ENCODE measurements at regions not wholly inside any gene's neighbourhood (a gene's known extent, or its start where the extent isn't known, plus 50 kb on each side); places are given as distances from the start of the nearest gene placed in this dataset.

GRCh38 chr6:25107218-25107617, 171.5 kb upstream of the RIPOR2 start:
- Histone ChIP-seq H3K27me3 (ENCODE audit: control insufficient read depth in 5 of 5, insufficient read depth in 4 of 5, low read length in 5 of 5) (no peaks in the 10 kb centered on the region), H3K9me3 (ENCODE audit: control insufficient read depth in 5 of 5, low read length in 5 of 5) (no peaks in the 10 kb centered on the region), H3K9ac (ENCODE audit: low read length in 5 of 5) (no peak overlapping the region), H3K36me3 (ENCODE audit: control insufficient read depth in 5 of 5, insufficient read depth in 5 of 5, low read length in 5 of 5) (peaks cover 17 to 42% (median 35%) of the 10 kb centered on the region in 5 donors), H3K4me3 (ENCODE audit: low read depth in 1 of 5, low read length in 5 of 5) (no peak overlapping the region), H3K27ac (ENCODE audit: low read depth, low read length) (no peak overlapping the region), H3K4me1 (ENCODE audit: control insufficient read depth in 5 of 5, insufficient read depth in 5 of 5, low read length in 5 of 5) (peaks cover 0 to 4% (median 4%) of the 10 kb centered on the region in 5 donors)

GRCh38 chr6:25111782-25112181, 167.4 kb upstream of the CARMIL1 start:
- Histone ChIP-seq H3K27me3 (ENCODE audit: control insufficient read depth in 5 of 5, insufficient read depth in 4 of 5, low read length in 5 of 5) (no peaks in the 10 kb centered on the region), H3K9me3 (ENCODE audit: control insufficient read depth in 5 of 5, low read length in 5 of 5) (no peaks in the 10 kb centered on the region), H3K4me3 (ENCODE audit: low read depth in 1 of 5, low read length in 5 of 5) (no peak overlapping the region), H3K4me1 (ENCODE audit: control insufficient read depth in 5 of 5, insufficient read depth in 5 of 5, low read length in 5 of 5) (peaks cover 0 to 8% (median 0%) of the 10 kb centered on the region in 5 donors), H3K27ac (ENCODE audit: low read depth, low read length) (no peak overlapping the region), H3K36me3 (ENCODE audit: control insufficient read depth in 5 of 5, insufficient read depth in 5 of 5, low read length in 5 of 5) (peaks cover 22 to 47% (median 39%) of the 10 kb centered on the region in 5 donors), H3K9ac (ENCODE audit: low read length in 5 of 5) (no peak overlapping the region)

GRCh38 chr6:25112322-25112773, 166.8 kb upstream of the CARMIL1 start:
- Histone ChIP-seq H3K27ac (ENCODE audit: low read depth, low read length) (no peak overlapping the region), H3K4me3 (ENCODE audit: low read depth in 1 of 5, low read length in 5 of 5) (no peak overlapping the region), H3K36me3 (ENCODE audit: control insufficient read depth in 5 of 5, insufficient read depth in 5 of 5, low read length in 5 of 5) (peaks cover 18 to 42% (median 33%) of the 10 kb centered on the region in 5 donors), H3K9ac (ENCODE audit: low read length in 5 of 5) (no peak overlapping the region), H3K27me3 (ENCODE audit: control insufficient read depth in 5 of 5, insufficient read depth in 4 of 5, low read length in 5 of 5) (no peaks in the 10 kb centered on the region), H3K4me1 (ENCODE audit: control insufficient read depth in 5 of 5, insufficient read depth in 5 of 5, low read length in 5 of 5) (peaks cover 0 to 8% (median 0%) of the 10 kb centered on the region in 5 donors), H3K9me3 (ENCODE audit: control insufficient read depth in 5 of 5, low read length in 5 of 5) (no peaks in the 10 kb centered on the region)

GRCh38 chr6:25113436-25113835, 165.7 kb upstream of the CARMIL1 start:
- Histone ChIP-seq H3K9ac (ENCODE audit: low read length in 5 of 5) (no peak overlapping the region), H3K4me1 (ENCODE audit: control insufficient read depth in 5 of 5, insufficient read depth in 5 of 5, low read length in 5 of 5) (peaks cover 0 to 8% (median 0%) of the 10 kb centered on the region in 5 donors), H3K9me3 (ENCODE audit: control insufficient read depth in 5 of 5, low read length in 5 of 5) (no peaks in the 10 kb centered on the region), H3K36me3 (ENCODE audit: control insufficient read depth in 5 of 5, insufficient read depth in 5 of 5, low read length in 5 of 5) (peaks cover 12 to 31% (median 22%) of the 10 kb centered on the region in 5 donors), H3K4me3 (ENCODE audit: low read depth in 1 of 5, low read length in 5 of 5) (no peak overlapping the region), H3K27me3 (ENCODE audit: control insufficient read depth in 5 of 5, insufficient read depth in 4 of 5, low read length in 5 of 5) (no peaks in the 10 kb centered on the region), H3K27ac (ENCODE audit: low read depth, low read length) (no peak overlapping the region)

- peaks cover 10 to 14% (median 12%) of the 10 kb centered on the region in 5 donors for H3K36me3 ChIP-seq (ENCODE audit: control insufficient read depth in 5 of 5, insufficient read depth in 5 of 5, low read length in 5 of 5)
- H3K9me3 ChIP-seq (ENCODE audit: control insufficient read depth in 5 of 5, low read length in 5 of 5): no peaks in the 10 kb centered on the region
- H3K9ac ChIP-seq (ENCODE audit: low read length in 5 of 5): no peak overlapping the region
- no peaks in the 10 kb centered on the region for H3K27me3 ChIP-seq (ENCODE audit: control insufficient read depth in 5 of 5, insufficient read depth in 4 of 5, low read length in 5 of 5)
- H3K4me3 ChIP-seq (ENCODE audit: low read depth in 1 of 5, low read length in 5 of 5): no peak overlapping the region
- no peak overlapping the region for H3K27ac ChIP-seq (ENCODE audit: low read depth, low read length)
- H3K4me1 ChIP-seq (ENCODE audit: control insufficient read depth in 5 of 5, insufficient read depth in 5 of 5, low read length in 5 of 5): peaks cover 0 to 16% (median 8%) of the 10 kb centered on the region in 5 donors
Measured at GRCh38 chr6:25118038-25118437, 161.1 kb upstream of the CARMIL1 start.

- H3K27ac ChIP-seq (ENCODE audit: low read depth, low read length): peak overlapping the region; percentile 33
Measured at GRCh38 chr6:25121186-25121585, 158.0 kb upstream of the CARMIL1 start.

GRCh38 chr6:25122001-25122400, 157.2 kb upstream of the CARMIL1 start:
- H3K27ac ChIP-seq (ENCODE audit: low read depth, low read length): no peak overlapping the region
- peaks cover 0 to 16% (median 10%) of the 10 kb centered on the region in 5 donors for H3K4me1 ChIP-seq (ENCODE audit: control insufficient read depth in 5 of 5, insufficient read depth in 5 of 5, low read length in 5 of 5)
- H3K9me3 ChIP-seq (ENCODE audit: control insufficient read depth in 5 of 5, low read length in 5 of 5): no peaks in the 10 kb centered on the region
- no peak overlapping the region for H3K4me3 ChIP-seq (ENCODE audit: low read depth in 1 of 5, low read length in 5 of 5)
- peaks cover 0 to 14% (median 2%) of the 10 kb centered on the region in 5 donors for H3K36me3 ChIP-seq (ENCODE audit: control insufficient read depth in 5 of 5, insufficient read depth in 5 of 5, low read length in 5 of 5)
- H3K9ac ChIP-seq (ENCODE audit: low read length in 5 of 5): no peak overlapping the region
- H3K27me3 ChIP-seq (ENCODE audit: control insufficient read depth in 5 of 5, insufficient read depth in 4 of 5, low read length in 5 of 5): no peaks in the 10 kb centered on the region

More at GRCh38 chr6:25121186-25121585, 158.0 kb upstream of the CARMIL1 start:
- Histone ChIP-seq H3K4me1 (ENCODE audit: control insufficient read depth in 5 of 5, insufficient read depth in 5 of 5, low read length in 5 of 5) (peaks cover 0 to 16% (median 10%) of the 10 kb centered on the region in 5 donors), H3K27me3 (ENCODE audit: control insufficient read depth in 5 of 5, insufficient read depth in 4 of 5, low read length in 5 of 5) (no peaks in the 10 kb centered on the region), H3K9me3 (ENCODE audit: control insufficient read depth in 5 of 5, low read length in 5 of 5) (no peaks in the 10 kb centered on the region), H3K36me3 (ENCODE audit: control insufficient read depth in 5 of 5, insufficient read depth in 5 of 5, low read length in 5 of 5) (peaks cover 0 to 14% (median 2%) of the 10 kb centered on the region in 5 donors), H3K9ac (ENCODE audit: low read length in 5 of 5) (no peak overlapping the region), H3K4me3 (ENCODE audit: low read depth in 1 of 5, low read length in 5 of 5) (no peak overlapping the region)

GRCh38 chr6:25122622-25123237, 156.4 kb upstream of the CARMIL1 start:
- Histone ChIP-seq H3K9ac (ENCODE audit: low read length in 5 of 5) (no peak overlapping the region), H3K27ac (ENCODE audit: low read depth, low read length) (no peak overlapping the region), H3K27me3 (ENCODE audit: control insufficient read depth in 5 of 5, insufficient read depth in 4 of 5, low read length in 5 of 5) (no peaks in the 10 kb centered on the region), H3K9me3 (ENCODE audit: control insufficient read depth in 5 of 5, low read length in 5 of 5) (no peaks in the 10 kb centered on the region), H3K4me3 (ENCODE audit: low read depth in 1 of 5, low read length in 5 of 5) (no peak overlapping the region), H3K4me1 (ENCODE audit: control insufficient read depth in 5 of 5, insufficient read depth in 5 of 5, low read length in 5 of 5) (peaks cover 0 to 20% (median 10%) of the 10 kb centered on the region in 5 donors), H3K36me3 (ENCODE audit: control insufficient read depth in 5 of 5, insufficient read depth in 5 of 5, low read length in 5 of 5) (peaks cover 0 to 15% (median 2%) of the 10 kb centered on the region in 5 donors)

GRCh38 chr6:25124216-25124715, 154.9 kb upstream of the CARMIL1 start:
- Histone ChIP-seq H3K27ac (ENCODE audit: low read depth, low read length) (no peak overlapping the region), H3K4me1 (ENCODE audit: control insufficient read depth in 5 of 5, insufficient read depth in 5 of 5, low read length in 5 of 5) (peaks cover 0 to 20% (median 10%) of the 10 kb centered on the region in 5 donors)

GRCh38 chr6:25125736-25126135, 153.4 kb upstream of the CARMIL1 start:
- Histone ChIP-seq H3K9me3 (ENCODE audit: control insufficient read depth in 5 of 5, low read length in 5 of 5) (no peaks in the 10 kb centered on the region), H3K36me3 (ENCODE audit: control insufficient read depth in 5 of 5, insufficient read depth in 5 of 5, low read length in 5 of 5) (peaks cover 0 to 25% (median 2%) of the 10 kb centered on the region in 5 donors), H3K27ac (ENCODE audit: low read depth, low read length) (no peak overlapping the region), H3K9ac (ENCODE audit: low read length in 5 of 5) (no peak overlapping the region), H3K4me1 (ENCODE audit: control insufficient read depth in 5 of 5, insufficient read depth in 5 of 5, low read length in 5 of 5) (peaks cover 0 to 21% (median 13%) of the 10 kb centered on the region in 5 donors), H3K27me3 (ENCODE audit: control insufficient read depth in 5 of 5, insufficient read depth in 4 of 5, low read length in 5 of 5) (no peaks in the 10 kb centered on the region), H3K4me3 (ENCODE audit: low read depth in 1 of 5, low read length in 5 of 5) (no peak overlapping the region)

More at GRCh38 chr6:25124216-25124715, 154.9 kb upstream of the CARMIL1 start:
- no peaks in the 10 kb centered on the region for H3K9me3 ChIP-seq (ENCODE audit: control insufficient read depth in 5 of 5, low read length in 5 of 5)
- H3K9ac ChIP-seq (ENCODE audit: low read length in 5 of 5): peak overlapping the region in 1 of 5 donors; percentile 7
- H3K27me3 ChIP-seq (ENCODE audit: control insufficient read depth in 5 of 5, insufficient read depth in 4 of 5, low read length in 5 of 5): no peaks in the 10 kb centered on the region
- no peak overlapping the region for H3K4me3 ChIP-seq (ENCODE audit: low read depth in 1 of 5, low read length in 5 of 5)
- H3K36me3 ChIP-seq (ENCODE audit: control insufficient read depth in 5 of 5, insufficient read depth in 5 of 5, low read length in 5 of 5): peaks cover 0 to 25% (median 2%) of the 10 kb centered on the region in 5 donors
